H9 (cell line): ENCODE measurements at regions not wholly inside any gene's neighbourhood (a gene's known extent, or its start where the extent isn't known, plus 50 kb on each side); places are given as distances from the start of the nearest gene placed in this dataset.

Source experiments
- DNase-seq: peaks from one replicate; pipeline ENCODE4 v3.0.0-alpha.2; 2017
- H2AFZ ChIP-seq: one replicate; pipeline ENCODE4 v1.6.1; 2013; ENCODE audit warnings: mild to moderate bottlenecking, low read length, control low read depth, moderate library complexity
- H2AK5ac ChIP-seq: 2 replicates; pipeline ENCODE4 v1.6.1; 2013; ENCODE audit warnings: low read length, control low read depth, mixed read lengths; ENCODE audit not compliant: insufficient read length
- H2BK120ac ChIP-seq: one replicate; pipeline ENCODE4 v1.6.1; 2013; ENCODE audit warnings: low read depth, mild to moderate bottlenecking, low read length, control low read depth, inconsistent platforms; ENCODE audit not compliant: poor library complexity, severe bottlenecking
- H2BK12ac ChIP-seq: 2 replicates; pipeline ENCODE4 v1.6.1; 2013; ENCODE audit warnings: low read length, control low read depth, mixed read lengths, low read depth; ENCODE audit not compliant: insufficient read length
- H2BK15ac ChIP-seq: 2 replicates; pipeline ENCODE4 v1.6.1; 2013; ENCODE audit warnings: low read depth, low read length, control low read depth
- H2BK20ac ChIP-seq: one replicate; pipeline ENCODE4 v1.6.1; 2013; ENCODE audit warnings: low read depth, mild to moderate bottlenecking, low read length, control low read depth, inconsistent platforms; ENCODE audit not compliant: poor library complexity, severe bottlenecking
- H2BK5ac ChIP-seq: 2 replicates; pipeline ENCODE4 v1.6.1; 2013; ENCODE audit warnings: low read length, control low read depth, mixed read lengths; ENCODE audit not compliant: insufficient read length
- H3K14ac ChIP-seq: 2 replicates; pipeline ENCODE4 v1.6.1; 2013; ENCODE audit warnings: low read length, control low read depth; ENCODE audit not compliant: insufficient read depth
- H3K18ac ChIP-seq: 2 replicates; pipeline ENCODE4 v1.6.1; 2013; ENCODE audit warnings: low read depth, mild to moderate bottlenecking, mixed read lengths, low read length, control low read depth; ENCODE audit not compliant: insufficient read length
- H3K23ac ChIP-seq: 2 replicates; pipeline ENCODE4 v1.6.1; 2013; ENCODE audit warnings: low read length, control low read depth, mixed read lengths, low read depth; ENCODE audit not compliant: insufficient read length
- H3K23me2 ChIP-seq: 2 replicates; pipeline ENCODE4 v1.6.1; 2013; ENCODE audit warnings: low read depth, mild to moderate bottlenecking, mixed read lengths, low read length, control low read depth; ENCODE audit not compliant: insufficient read length, poor library complexity, severe bottlenecking
- H3K27ac ChIP-seq: 2 replicates; pipeline ENCODE4 v1.5.1; 2013; ENCODE audit warnings: low read length, control low read depth, mixed read lengths, low read depth; ENCODE audit not compliant: insufficient read length
- H3K27me3 ChIP-seq: 2 replicates; pipeline ENCODE4 v1.6.1; 2013; ENCODE audit warnings: low read length, control low read depth, inconsistent platforms; ENCODE audit not compliant: insufficient read depth
- H3K4ac ChIP-seq: 2 replicates; pipeline ENCODE4 v1.6.1; 2013; ENCODE audit warnings: low read depth, mild to moderate bottlenecking, control low read depth, inconsistent platforms, low read length, moderate library complexity
- H3K4me1 ChIP-seq: 2 replicates; pipeline ENCODE4 v1.6.1; 2013; ENCODE audit warnings: low read length, control low read depth, inconsistent platforms; ENCODE audit not compliant: insufficient read depth
- H3K4me2 ChIP-seq: 2 replicates; pipeline ENCODE4 v1.6.1; 2013; ENCODE audit warnings: low read length, control low read depth, mixed read lengths; ENCODE audit not compliant: insufficient read length, insufficient read depth
- H3K56ac ChIP-seq: 2 replicates; pipeline ENCODE4 v1.6.1; 2013; ENCODE audit warnings: low read depth, mild to moderate bottlenecking, mixed read lengths, low read length, control low read depth; ENCODE audit not compliant: insufficient read length
- H3K79me1 ChIP-seq: 2 replicates; pipeline ENCODE4 v1.6.1; 2013; ENCODE audit warnings: low read depth, mild to moderate bottlenecking, moderate library complexity, low read length, control low read depth, inconsistent platforms; ENCODE audit not compliant: insufficient read depth, poor library complexity, severe bottlenecking
- H3K79me2 ChIP-seq: 2 replicates; pipeline ENCODE4 v1.6.1; 2013; ENCODE audit warnings: low read length, control low read depth, inconsistent platforms; ENCODE audit not compliant: insufficient read depth
- H3K9ac ChIP-seq: 2 replicates; pipeline ENCODE4 v1.6.1; 2013; ENCODE audit warnings: low read length, control low read depth, mixed read lengths; ENCODE audit not compliant: insufficient read length; ENCODE audit errors: extremely low read depth
- H3K9me3 ChIP-seq: one replicate; pipeline ENCODE4 v1.6.1; 2013; ENCODE audit warnings: low read depth, low read length, inconsistent platforms; ENCODE audit not compliant: control insufficient read depth
- H3T11ph ChIP-seq: one replicate; pipeline ENCODE4 v1.6.1; 2013; ENCODE audit warnings: mild to moderate bottlenecking, low read length, control low read depth, inconsistent platforms
- H4K20me1 ChIP-seq: one replicate; pipeline ENCODE4 v1.6.1; 2013; ENCODE audit not compliant: control insufficient read depth, insufficient read length, insufficient read depth
- H4K5ac ChIP-seq: 2 replicates; pipeline ENCODE4 v1.6.1; 2013; ENCODE audit warnings: low read depth, mild to moderate bottlenecking, mixed read lengths, low read length, control low read depth; ENCODE audit not compliant: insufficient read length
- H4K8ac ChIP-seq: replicated peaks from 2 replicates; pipeline ENCODE4 v1.6.1; 2013; ENCODE audit warnings: low read length, control low read depth, mixed read lengths, low read depth; ENCODE audit not compliant: insufficient read length
- H4K91ac ChIP-seq: 2 replicates; pipeline ENCODE4 v1.6.1; 2013; ENCODE audit warnings: low read depth, mild to moderate bottlenecking, moderate library complexity, mixed read lengths, low read length, control low read depth; ENCODE audit not compliant: insufficient read length
- H3K27ac Mint-ChIP-seq, 3 experiments: 2 replicates in 2 of 3; 3 replicates in 1 of 3; pipeline ENCODE4 v1.8.0; 2020 to 2021; ENCODE audit warnings: mixed read lengths in 3 of 3, mild to moderate bottlenecking in 1 of 3, moderate library complexity in 1 of 3
- H3K27me3 Mint-ChIP-seq: 2 replicates; pipeline ENCODE4 v1.8.0; 2021; ENCODE audit warnings: low read depth, mild to moderate bottlenecking, moderate library complexity, mixed read lengths
- H3K36me3 Mint-ChIP-seq, 3 experiments: 2 replicates in 2 of 3; 3 replicates in 1 of 3; pipeline ENCODE4 v1.8.0; 2020 to 2021; ENCODE audit warnings: low read depth in 3 of 3, mixed read lengths in 3 of 3; ENCODE audit not compliant: insufficient read depth in 1 of 3
- H3K4me1 Mint-ChIP-seq, 2 experiments: 2 replicates each; pipeline ENCODE4 v1.8.0; 2020; ENCODE audit warnings: mixed read lengths in 2 of 2
- H3K4me3 Mint-ChIP-seq, 2 experiments: 2 replicates in 1 of 2; 3 replicates in 1 of 2; pipeline ENCODE4 v1.8.0; 2020 to 2021; ENCODE audit warnings: mild to moderate bottlenecking in 2 of 2, mixed read lengths in 2 of 2, moderate library complexity in 1 of 2
- H3K9me3 Mint-ChIP-seq, 2 experiments: 2 replicates in 1 of 2; 3 replicates in 1 of 2; pipeline ENCODE4 v1.8.0; 2020; ENCODE audit warnings: mild to moderate bottlenecking in 2 of 2, mixed read lengths in 2 of 2, moderate library complexity in 1 of 2
- CTCF ChIP-seq: fragments of 200-600 bp; sonication (generic); conservative IDR thresholded peaks from 3 replicates; pipeline ENCODE4 v1.8.0; 2021; ENCODE audit warnings: antibody characterized with exemption, mild to moderate bottlenecking
- WGBS: extraction: QIAGEN DNeasy Blood & Tissue Kit; methylation state at CpG from one replicate; pipeline ENCODE4 v1.1.7; 2013; ENCODE audit warnings: missing lambda C conversion rate, low lambda C conversion rate, mixed read lengths; ENCODE audit not compliant: insufficient read length; ENCODE audit errors: extremely low coverage; 5-methylcytosine and 5-hydroxymethylcytosine counted together

- H3K27ac ChIP-seq: no peak overlapping the region
- no peak overlapping the region for H3K18ac ChIP-seq
- H2BK120ac ChIP-seq: no peak overlapping the region
- H3K56ac ChIP-seq: no peak overlapping the region
- H2BK12ac ChIP-seq: no peak overlapping the region
- Mint-ChIP-seq H3K36me3 (no peaks in the 10 kb centered on the region), H3K27me3 (peaks cover 2% of the 10 kb centered on the region), H3K27ac (no peak overlapping the region), H3K9me3 (no peaks in the 10 kb centered on the region), H3K4me3 (no peak overlapping the region), H3K4me1 (no peaks in the 10 kb centered on the region; a peak in 1 of 4 replicates)
- DNase-seq: no peak
- no peak overlapping the region for H3K14ac ChIP-seq
- H4K91ac ChIP-seq: no peak overlapping the region
- H3K23ac ChIP-seq: no peak overlapping the region
- no peaks in the 10 kb centered on the region for H3K79me2 ChIP-seq
- H2BK20ac ChIP-seq: no peak overlapping the region
- H3K4me1 ChIP-seq: no peaks in the 10 kb centered on the region
- H4K5ac ChIP-seq: no peak overlapping the region
- H3K9ac ChIP-seq: no peak overlapping the region
- H3K4me2 ChIP-seq: no peak overlapping the region
- TF ChIP-seq CTCF: no peak
- no peak overlapping the region for H3T11ph ChIP-seq
- H3K27me3 ChIP-seq: no peaks in the 10 kb centered on the region
- no peak overlapping the region for H2AFZ ChIP-seq
- H4K20me1 ChIP-seq: no peaks in the 10 kb centered on the region
- no peak overlapping the region for H2AK5ac ChIP-seq
- no peak overlapping the region for H3K4ac ChIP-seq
- H3K23me2 ChIP-seq: no peaks in the 10 kb centered on the region
- H4K8ac ChIP-seq: no peak overlapping the region
- H3K9me3 ChIP-seq: no peaks in the 10 kb centered on the region
- WGBS: no CpG with 5 or more reads among the region's 3 CpGs
- no peaks in the 10 kb centered on the region for H3K79me1 ChIP-seq
- H2BK15ac ChIP-seq: no peak overlapping the region
- no peak overlapping the region for H2BK5ac ChIP-seq
Observed at GRCh38 chr14:65193916-65194590, 91.7 kb upstream of the MAX start.
